OCI-LY1 (cell line): ENCODE measurements at regions not wholly inside any gene's neighbourhood (a gene's known extent, or its start where the extent isn't known, plus 50 kb on each side); places are given as distances from the start of the nearest gene placed in this dataset.

ENCODE experiments used
- CTCF ChIP-seq: fragments of 200-600 bp; sonication (generic), shearing (Covaris generic); IDR thresholded peaks from 2 replicates; pipeline ENCODE4 v1.5.1; 2017; ENCODE audit warnings: mild to moderate bottlenecking, antibody characterized with exemption, low read length, moderate library complexity, mixed read lengths
- EZH2 ChIP-seq: fragments of 200-600 bp; sonication (generic), shearing (Covaris generic); IDR thresholded peaks from 2 replicates; pipeline ENCODE4 v1.8.0; 2017; ENCODE audit warnings: borderline replicate concordance, mixed run types, mild to moderate bottlenecking, antibody characterized with exemption, low read length, moderate library complexity, mixed read lengths

- no peak for TF ChIP-seq EZH2
- TF ChIP-seq CTCF: no peak
Observed at GRCh38 chr13:82720986-82721385, 1161.3 kb downstream of the SLITRK1 start.
